ENCODE measurements at regions not wholly inside any gene's neighbourhood (a gene's known extent, or its start where the extent isn't known, plus 50 kb on each side); places are given as distances from the start of the nearest gene placed in this dataset.

DNA sequence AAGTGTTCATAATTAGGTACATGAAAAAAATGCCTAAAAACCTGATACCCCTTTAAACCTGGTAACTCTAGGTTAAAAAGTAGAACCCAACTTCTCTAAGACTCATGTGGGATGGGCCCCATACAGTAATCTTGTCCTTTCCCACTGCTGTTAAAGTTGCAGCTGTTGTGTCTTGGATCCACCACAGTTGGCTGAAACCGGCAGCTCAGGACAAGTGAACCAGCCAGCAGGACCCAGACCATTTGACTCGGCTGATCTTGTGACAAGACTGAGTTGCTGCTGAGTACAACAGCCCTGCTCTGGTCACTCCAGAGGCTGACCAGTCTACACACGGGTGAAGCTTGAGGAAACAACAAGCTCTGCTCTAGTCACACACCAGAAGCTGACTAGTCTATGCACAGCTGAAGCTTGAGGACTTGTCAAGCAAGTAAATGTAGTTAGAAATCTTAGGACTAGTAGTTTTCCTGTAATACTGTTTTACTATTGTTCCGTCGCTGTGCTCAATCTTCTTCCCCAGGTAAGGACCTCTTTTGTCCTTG, 60.6 kb downstream of the DHRS2 start:
- H3K79me2 ChIP-seq (ENCODE audit: insufficient read depth, low read length), result no peaks in the 10 kb centered on the region
- no peak overlapping the region for H3K4me2 ChIP-seq (replicated peaks; ENCODE audit: extremely low read depth, low read length, poor library complexity, severe bottlenecking)
- no peak overlapping the region for H3K4me3 ChIP-seq (replicated peaks in 1 of 3; ENCODE audit: low read depth in 2 of 3, low read length in 3 of 3)
- H4K20me1 ChIP-seq (ENCODE audit: insufficient read depth, low read length), result no peaks in the 10 kb centered on the region
- Mint-ChIP-seq H3K4me1 (no peaks in the 10 kb centered on the region), H3K4me3 (no peak overlapping the region), H3K9me3 (peaks cover 0 to 5% (median 0%) of the 10 kb centered on the region in 7 donors), H3K27me3 (ENCODE audit: low read depth in 3 of 3) (peaks cover 1 to 9% (median 5%) of the 10 kb centered on the region in 3 donors), H3K36me3 (no peaks in the 10 kb centered on the region), H3K27ac (no peak overlapping the region)
- TF ChIP-seq, protein P1, sequence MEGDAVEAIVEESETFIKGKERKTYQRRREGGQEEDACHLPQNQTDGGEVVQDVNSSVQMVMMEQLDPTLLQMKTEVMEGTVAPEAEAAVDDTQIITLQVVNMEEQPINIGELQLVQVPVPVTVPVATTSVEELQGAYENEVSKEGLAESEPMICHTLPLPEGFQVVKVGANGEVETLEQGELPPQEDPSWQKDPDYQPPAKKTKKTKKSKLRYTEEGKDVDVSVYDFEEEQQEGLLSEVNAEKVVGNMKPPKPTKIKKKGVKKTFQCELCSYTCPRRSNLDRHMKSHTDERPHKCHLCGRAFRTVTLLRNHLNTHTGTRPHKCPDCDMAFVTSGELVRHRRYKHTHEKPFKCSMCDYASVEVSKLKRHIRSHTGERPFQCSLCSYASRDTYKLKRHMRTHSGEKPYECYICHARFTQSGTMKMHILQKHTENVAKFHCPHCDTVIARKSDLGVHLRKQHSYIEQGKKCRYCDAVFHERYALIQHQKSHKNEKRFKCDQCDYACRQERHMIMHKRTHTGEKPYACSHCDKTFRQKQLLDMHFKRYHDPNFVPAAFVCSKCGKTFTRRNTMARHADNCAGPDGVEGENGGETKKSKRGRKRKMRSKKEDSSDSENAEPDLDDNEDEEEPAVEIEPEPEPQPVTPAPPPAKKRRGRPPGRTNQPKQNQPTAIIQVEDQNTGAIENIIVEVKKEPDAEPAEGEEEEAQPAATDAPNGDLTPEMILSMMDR (IDR thresholded peaks at IDR 0.05), result no peak
- intact Hi-C loops (cut with micrococcal nuclease), result no loop called here
- no peak overlapping the region for H2AFZ ChIP-seq (ENCODE audit: insufficient read depth, low read depth, low read length, poor library complexity, severe bottlenecking)
- no peak for DNase-seq
- no peak overlapping the region for H3K9ac ChIP-seq (ENCODE audit: insufficient read depth, low read length, poor library complexity, severe bottlenecking)
- H3K36me3 ChIP-seq (replicated peaks in 1 of 2; ENCODE audit: control insufficient read depth in 1 of 2, insufficient read depth in 2 of 2, low read length in 2 of 2), result no peaks in the 10 kb centered on the region
- no peaks in the 10 kb centered on the region for H3K9me3 ChIP-seq (replicated peaks in 1 of 2; ENCODE audit: control insufficient read depth in 1 of 2, insufficient read depth in 1 of 2, low read length in 2 of 2)
- WGBS (ENCODE audit: insufficient coverage), result 87% methylated on average over 3 of the region's 5 CpGs
- no peak overlapping the region for H3K27ac ChIP-seq (ENCODE audit: low read depth in 1 of 2, low read length in 2 of 2)
- H3K27me3 ChIP-seq (ENCODE audit: control insufficient read depth in 2 of 2, insufficient read depth in 2 of 2, low read length in 2 of 2), result peaks cover 3% of the 10 kb centered on the region in 2 donors
- H3K4me1 ChIP-seq (ENCODE audit: control insufficient read depth in 1 of 2, insufficient read depth in 2 of 2, low read length in 2 of 2), result peaks cover 17 to 18% of the 10 kb centered on the region in 2 donors

DNA sequence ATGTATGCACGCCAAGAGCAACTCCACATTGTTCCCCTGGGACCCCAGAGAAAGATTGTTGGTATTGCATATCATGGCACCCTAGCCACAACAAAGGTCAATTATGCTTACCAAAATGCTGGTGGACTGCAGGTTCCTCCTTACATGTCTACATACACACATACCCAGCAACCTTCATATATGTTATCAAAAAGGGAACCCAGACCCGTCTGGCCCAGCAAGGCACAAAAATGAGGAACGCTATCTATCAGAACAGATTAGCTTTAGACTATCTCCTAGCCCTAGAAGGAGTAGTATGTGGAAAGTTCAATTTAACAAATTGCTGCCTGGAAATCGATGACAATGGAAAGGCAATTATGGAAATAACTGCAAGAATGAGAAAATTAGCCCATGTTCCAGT, 61.5 kb downstream of the DHRS2 start:
- Histone ChIP-seq H4K20me1 (ENCODE audit: insufficient read depth, low read length) (no peaks in the 10 kb centered on the region), H3K27me3 (ENCODE audit: control insufficient read depth in 2 of 2, insufficient read depth in 2 of 2, low read length in 2 of 2) (peaks cover 3% of the 10 kb centered on the region in 2 donors), H3K4me3 (replicated peaks in 1 of 3; ENCODE audit: low read depth in 2 of 3, low read length in 3 of 3) (no peak overlapping the region), H3K9ac (ENCODE audit: insufficient read depth, low read length, poor library complexity, severe bottlenecking) (no peak overlapping the region), H3K27ac (ENCODE audit: low read depth in 1 of 2, low read length in 2 of 2) (no peak overlapping the region), H2AFZ (ENCODE audit: insufficient read depth, low read depth, low read length, poor library complexity, severe bottlenecking) (no peak overlapping the region), H3K4me1 (ENCODE audit: control insufficient read depth in 1 of 2, insufficient read depth in 2 of 2, low read length in 2 of 2) (peaks cover 17 to 18% of the 10 kb centered on the region in 2 donors), H3K36me3 (replicated peaks in 1 of 2; ENCODE audit: control insufficient read depth in 1 of 2, insufficient read depth in 2 of 2, low read length in 2 of 2) (no peaks in the 10 kb centered on the region), H3K9me3 (replicated peaks in 1 of 2; ENCODE audit: control insufficient read depth in 1 of 2, insufficient read depth in 1 of 2, low read length in 2 of 2) (no peaks in the 10 kb centered on the region), H3K4me2 (replicated peaks; ENCODE audit: extremely low read depth, low read length, poor library complexity, severe bottlenecking) (no peak overlapping the region), H3K79me2 (ENCODE audit: insufficient read depth, low read length) (no peaks in the 10 kb centered on the region)
- H3K9me3 Mint-ChIP-seq, result peaks cover 0 to 6% (median under 1%) of the 10 kb centered on the region in 7 donors
- no peak for DNase-seq
- intact Hi-C loops (cut with micrococcal nuclease), result no loop called here
- no peaks in the 10 kb centered on the region for H3K4me1 Mint-ChIP-seq
- peaks cover 4 to 9% (median 5%) of the 10 kb centered on the region in 3 donors for H3K27me3 Mint-ChIP-seq (ENCODE audit: low read depth in 3 of 3)
- WGBS (ENCODE audit: insufficient coverage), result 0% methylated on average over 1 of the region's 4 CpGs
- TF ChIP-seq, protein P1 (IDR thresholded peaks at IDR 0.05), result no peak
- no peak overlapping the region for H3K27ac Mint-ChIP-seq
- H3K36me3 Mint-ChIP-seq, result no peaks in the 10 kb centered on the region
- H3K4me3 Mint-ChIP-seq, result no peak overlapping the region

All from CD14-positive monocyte (primary cell).